ENCODE measurements at regions not wholly inside any gene's neighbourhood (a gene's known extent, or its start where the extent isn't known, plus 50 kb on each side); places are given as distances from the start of the nearest gene placed in this dataset.

DNA sequence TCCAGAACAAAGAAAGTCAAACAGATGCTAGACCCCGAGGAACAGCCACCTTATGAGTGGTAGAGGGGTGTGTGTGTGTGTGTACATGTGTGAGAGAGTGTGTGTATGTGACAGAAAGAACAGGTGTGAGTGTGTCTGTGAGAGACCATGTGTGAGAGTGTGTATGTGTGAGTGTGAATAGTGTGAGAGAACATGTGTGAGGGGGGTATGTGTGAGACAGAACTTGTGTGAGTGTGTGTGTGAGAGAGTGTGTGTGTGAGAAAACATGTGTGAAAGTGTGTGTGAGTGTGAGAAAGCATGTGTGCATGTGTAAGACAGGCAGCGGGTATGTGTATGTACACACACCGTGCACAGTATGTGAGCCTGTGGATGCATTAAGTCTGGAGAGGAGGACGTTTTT, 214.3 kb downstream of the SP3 start:
- no peak for TF ChIP-seq CTCF (IDR thresholded peaks at IDR 0.05)
- no peak for TF ChIP-seq ZFX (IDR thresholded peaks at IDR 0.05; ENCODE audit: borderline replicate concordance)
